HepG2 (cell line): ENCODE measurements at regions not wholly inside any gene's neighbourhood (a gene's known extent, or its start where the extent isn't known, plus 50 kb on each side); places are given as distances from the start of the nearest gene placed in this dataset.

ENCODE experiments used
- ATAC-seq: fragments of 200-7000 bp; cut with Tn5 transposase; 3 replicates; pipeline ENCODE4 v1.9.1; 2020; ENCODE audit warnings: mild to moderate bottlenecking, moderate library complexity
- BruUV-seq: library from RNA; stranded (reverse); fragments of 400-500 nt; replicated peaks from 2 replicates; lab custom pipeline; 2021; lab: Mats Ljungman, UMichigan
- CTCF ChIA-PET: fragments of 300-600 bp; formaldehyde crosslinking; extraction: SDS; loops from one replicate; lab custom pipeline; 2021; ENCODE audit warnings: low total read pairs, inconsistent platforms, low intra/inter-chr PET ratio; lab: Yijun Ruan, JAX
- POLR2A ChIA-PET: fragments of 350-600 bp; sonication (Branson Sonifier 250); formaldehyde crosslinking; loops from one replicate; lab custom pipeline; 2020; ENCODE audit warnings: antibody characterized with exemption, inconsistent platforms; lab: Yijun Ruan, JAX
- DNase-seq: peaks from one replicate; pipeline ENCODE4 v3.0.0-alpha.2; 2015; ENCODE audit warnings: low spot score
- FAIRE-seq: peaks from 3 replicates; lab custom pipeline; 2011; peaks lifted over from hg19 to GRCh38; lab: Jason Lieb, UNC
- H2AFZ ChIP-seq: one replicate; pipeline ENCODE4 v1.6.1; 2011; ENCODE audit warnings: low read length, inconsistent platforms
- H3K27ac ChIP-seq: fragments of 300-600 bp; 3 replicates; pipeline ENCODE4 v1.8.0; 2011; ENCODE audit warnings: mixed run types, mild to moderate bottlenecking, mixed read lengths, low read length, inconsistent platforms; ENCODE audit not compliant: insufficient read depth; ENCODE audit errors: extremely low read length
- H3K27me3 ChIP-seq, 2 experiments: fragments of 200-600 bp in 1 of 2; 2 replicates in 1 of 2; 3 replicates in 1 of 2; pipeline versions ENCODE4 v1.6.0 to v1.8.0; 2011; ENCODE audit warnings: low read length in 2 of 2, mild to moderate bottlenecking in 2 of 2, moderate library complexity in 2 of 2, inconsistent platforms in 1 of 2; ENCODE audit not compliant: insufficient read depth in 2 of 2, control insufficient read depth in 1 of 2
- H3K36me3 ChIP-seq, 2 experiments: fragments of 200-600 bp in 1 of 2; replicated peaks in 1 of 2; 2 replicates in 1 of 2; 3 replicates in 1 of 2; pipeline versions ENCODE4 v1.5.1 to v1.8.0; 2011; ENCODE audit warnings: low read length in 2 of 2, inconsistent platforms in 1 of 2; ENCODE audit not compliant: insufficient read depth in 2 of 2, control insufficient read depth in 1 of 2
- H3K4me1 ChIP-seq: 2 replicates; pipeline ENCODE4 v1.5.1; 2012; ENCODE audit warnings: low read length, inconsistent platforms; ENCODE audit not compliant: insufficient read depth
- H3K4me2 ChIP-seq: 2 replicates; pipeline ENCODE4 v1.6.0; 2011; ENCODE audit warnings: low read depth, low read length, inconsistent platforms
- H3K4me3 ChIP-seq, 3 experiments: fragments of 200-600 bp in 1 of 3; sonication (generic), shearing (Covaris generic) in 1 of 3; replicated peaks in 1 of 3; 2 replicates each; pipeline ENCODE4 v1.5.1; 2011 to 2016; ENCODE audit warnings: low read length in 3 of 3, inconsistent platforms in 2 of 3, low read depth in 2 of 3, mild to moderate bottlenecking in 2 of 3, control low read depth in 1 of 3, mixed read lengths in 1 of 3; ENCODE audit not compliant: insufficient read depth in 1 of 3
- H3K79me2 ChIP-seq: one replicate; pipeline ENCODE4 v1.6.1; 2011; ENCODE audit warnings: low read length, inconsistent platforms; ENCODE audit not compliant: insufficient read depth
- H3K9ac ChIP-seq: 2 replicates; pipeline ENCODE4 v1.6.0; 2011; ENCODE audit warnings: mild to moderate bottlenecking, low read depth, low read length, inconsistent platforms; ENCODE audit not compliant: insufficient read depth
- H3K9me3 ChIP-seq: 2 replicates; pipeline ENCODE4 v1.5.1; 2012; ENCODE audit warnings: mild to moderate bottlenecking, low read length
- H4K20me1 ChIP-seq: 2 replicates; pipeline ENCODE4 v1.6.0; 2011; ENCODE audit warnings: inconsistent platforms, mild to moderate bottlenecking, low read length, moderate library complexity; ENCODE audit not compliant: insufficient read depth
- ATF7 ChIP-seq, 2 experiments: fragments of 450-650 bp in 1 of 2; sonication (generic) in 1 of 2; formaldehyde crosslinking in 1 of 2; IDR thresholded peaks; 2 replicates each; pipeline versions ENCODE4 v1.4.0 to v1.6.1; 2016 to 2020; ENCODE audit warnings: antibody characterized with exemption in 1 of 2, mild to moderate bottlenecking in 1 of 2, missing genetic modification reagents in 1 of 2
- ERF ChIP-seq: IDR thresholded peaks from 2 replicates; pipeline ENCODE4 v1.6.1; 2018; ENCODE audit warnings: missing biosample characterization, missing genetic modification reagents
- LCORL ChIP-seq, 2 experiments: fragments of 450-650 bp in 1 of 2; sonication (generic) in 1 of 2; formaldehyde crosslinking in 1 of 2; IDR thresholded peaks; 2 replicates each; pipeline versions ENCODE4 v1.5.0 to v1.6.1; 2017 to 2020; ENCODE audit warnings: antibody characterized with exemption in 1 of 2, missing genetic modification reagents in 1 of 2
- PHB2 ChIP-seq: fragments of 450-650 bp; IDR thresholded peaks from 2 replicates; pipeline ENCODE4 v1.6.1; 2018; ENCODE audit not compliant: partially characterized antibody
- PLRG1 ChIP-seq: fragments of 450-650 bp; conservative IDR thresholded peaks from 2 replicates; pipeline ENCODE4 v1.6.1; 2016
- SIX1 ChIP-seq: sonication (generic); formaldehyde crosslinking; IDR thresholded peaks from 2 replicates; pipeline ENCODE4 v1.4.0; 2020; ENCODE audit warnings: missing genetic modification reagents, borderline replicate concordance
- SKIL ChIP-seq: sonication (generic); formaldehyde crosslinking; IDR thresholded peaks from 2 replicates; pipeline ENCODE4 v1.8.0; 2022; ENCODE audit warnings: missing genetic modification reagents, mild to moderate bottlenecking, moderate library complexity, borderline replicate concordance
- TBX3 ChIP-seq: fragments of 450-650 bp; IDR thresholded peaks from 2 replicates; pipeline ENCODE4 v1.6.1; 2017; ENCODE audit warnings: antibody characterized with exemption, mild to moderate bottlenecking, inconsistent platforms, borderline replicate concordance
- TCF12 ChIP-seq, 2 experiments: fragments of 450-650 bp in 1 of 2; sonication (generic) in 1 of 2; formaldehyde crosslinking in 1 of 2; IDR thresholded peaks; 2 replicates each; pipeline versions ENCODE4 v1.6.1 to v1.8.0; 2017 to 2022; ENCODE audit warnings: antibody characterized with exemption in 1 of 2, mild to moderate bottlenecking in 1 of 2, missing genetic modification reagents in 1 of 2, moderate library complexity in 1 of 2
- ZNF263 ChIP-seq: sonication (generic); formaldehyde crosslinking; IDR thresholded peaks from 2 replicates; pipeline ENCODE4 v1.4.0; 2020; ENCODE audit warnings: missing genetic modification reagents
- ZNF646 ChIP-seq: sonication (generic); formaldehyde crosslinking; IDR thresholded peaks from 2 replicates; pipeline ENCODE4 v1.9.0; 2021; ENCODE audit warnings: mild to moderate bottlenecking, missing genetic modification reagents
- ZNF780A ChIP-seq: sonication (generic); formaldehyde crosslinking; IDR thresholded peaks from 2 replicates; pipeline ENCODE4 v1.8.0; 2022; ENCODE audit warnings: mild to moderate bottlenecking, missing genetic modification reagents, moderate library complexity
- WGBS: methylation state at CpG from one replicate; pipeline ENCODE4 v1.1.6; 2017; ENCODE audit warnings: low lambda C conversion rate; 5-methylcytosine and 5-hydroxymethylcytosine counted together
- in situ Hi-C: cut with HindIII; loops from 2 replicates; pipeline ENCODE4 v1.10.0; 2017; ENCODE audit warnings: low pct_unique_long_range_greater_than_20kb; ENCODE audit not compliant: extremely low pct_ligation_motif_present
- intact Hi-C: fragments of 100-400 bp; cut with micrococcal nuclease; formaldehyde crosslinking; loops from one replicate; pipeline ENCODE4 v1.10.0; 2022; ENCODE audit not compliant: unreplicated experiment

- TF ChIP-seq ZNF646, result peak; percentile 70; the same call in 1 of the 2 replicates
- no peak for TF ChIP-seq SIX1
- no peak for TF ChIP-seq ZNF263 (CRISPR knock-in tag)
- TF ChIP-seq, all 625 proteins: peak for 7
These were observed 158.4 kb downstream of the NDUFA10 start (continued) for GRCh38 chr2:239866778-239867177.

- in situ Hi-C loops, result no loop called here
- CTCF ChIA-PET, result no interaction called here
- no TSS peak for BruUV-seq
- no peak overlapping the region for H3K4me2 ChIP-seq
- TF ChIP-seq PLRG1 (0 out of 2 replicates have a peak, but pooled peaks have one; percentile 1), LCORL (IDR thresholded peaks at IDR 0.05) (peak; percentile 32; the same call in 1 of the 2 replicates), LCORL (CRISPR knock-in tag; IDR thresholded peaks at IDR 0.05) (no peak), ATF7 (IDR thresholded peaks at IDR 0.05) (0 out of 2 replicates have a peak, but pooled peaks have one; percentile 0), ATF7 (CRISPR knock-in tag; IDR thresholded peaks at IDR 0.05) (no peak), PHB2 (peak; percentile 6), ERF (CRISPR knock-in tag) (no peak), SKIL (CRISPR knock-in tag) (peak; percentile 0; the same call in 1 of the 2 replicates), TBX3 (0 out of 2 replicates have a peak, but pooled peaks have one; percentile 24), TCF12 (IDR thresholded peaks at IDR 0.05) (no peak), TCF12 (CRISPR knock-in tag; IDR thresholded peaks at IDR 0.05) (no peak), ZNF780A (CRISPR knock-in tag) (no peak)
- TF ChIP-seq, all 625 proteins: peak for 6
- ATAC-seq (no peak), FAIRE-seq (no peak), DNase-seq (no peak)
- Histone ChIP-seq H3K9ac (no peak overlapping the region), H3K79me2 (no peaks in the 10 kb centered on the region), H3K27me3 (peaks cover 2 to 9% of the 10 kb centered on the region in 2 experiments; a peak in 3 of 5 replicates), H3K4me3 (no peak overlapping the region), H3K36me3 (no peaks in the 10 kb centered on the region), H4K20me1 (no peaks in the 10 kb centered on the region), H2AFZ (no peak overlapping the region), H3K27ac (no peak overlapping the region), H3K9me3 (peaks cover 27% of the 10 kb centered on the region), H3K4me1 (no peaks in the 10 kb centered on the region)
- POLR2A ChIA-PET, result no interaction called here
- 27% methylated on average over 1 of the region's 1 CpG for WGBS
- intact Hi-C loops, result no loop called here
These were observed 158.8 kb downstream of the NDUFA10 start for GRCh38 chr2:239866350-239866749.
